GM12873 (cell line): ENCODE measurements at regions not wholly inside any gene's neighbourhood (a gene's known extent, or its start where the extent isn't known, plus 50 kb on each side); places are given as distances from the start of the nearest gene placed in this dataset.

Experiments
- TF ChIP-seq, protein P1 (sequence below): IDR thresholded peaks from 2 replicates; pipeline ENCODE4 v1.5.1; 2012; ENCODE audit warnings: low read depth, mild to moderate bottlenecking, moderate library complexity, low read length, control low read depth; ENCODE audit not compliant: insufficient read depth; ENCODE audit errors: missing control alignments

DNA sequence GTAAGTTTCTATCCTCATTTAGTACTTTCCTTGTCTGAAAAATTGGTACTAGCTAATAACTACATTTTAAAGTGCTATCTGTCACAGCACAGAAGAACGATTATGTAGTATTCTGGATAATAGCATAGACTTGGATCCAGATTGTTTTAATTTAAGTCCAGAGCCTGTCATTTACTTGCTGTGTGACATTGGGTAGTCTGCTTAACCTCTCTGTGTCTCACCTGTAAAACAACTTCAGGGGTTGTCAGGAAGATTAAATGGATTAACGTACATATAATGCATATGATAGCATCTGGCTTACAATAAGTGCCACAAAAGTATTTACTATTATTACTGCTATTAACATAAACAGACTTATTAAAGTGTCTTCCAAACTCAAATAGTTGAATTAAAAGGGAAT lies 1221.4 kb downstream of the GATA3 start:
- TF ChIP-seq, protein P1, sequence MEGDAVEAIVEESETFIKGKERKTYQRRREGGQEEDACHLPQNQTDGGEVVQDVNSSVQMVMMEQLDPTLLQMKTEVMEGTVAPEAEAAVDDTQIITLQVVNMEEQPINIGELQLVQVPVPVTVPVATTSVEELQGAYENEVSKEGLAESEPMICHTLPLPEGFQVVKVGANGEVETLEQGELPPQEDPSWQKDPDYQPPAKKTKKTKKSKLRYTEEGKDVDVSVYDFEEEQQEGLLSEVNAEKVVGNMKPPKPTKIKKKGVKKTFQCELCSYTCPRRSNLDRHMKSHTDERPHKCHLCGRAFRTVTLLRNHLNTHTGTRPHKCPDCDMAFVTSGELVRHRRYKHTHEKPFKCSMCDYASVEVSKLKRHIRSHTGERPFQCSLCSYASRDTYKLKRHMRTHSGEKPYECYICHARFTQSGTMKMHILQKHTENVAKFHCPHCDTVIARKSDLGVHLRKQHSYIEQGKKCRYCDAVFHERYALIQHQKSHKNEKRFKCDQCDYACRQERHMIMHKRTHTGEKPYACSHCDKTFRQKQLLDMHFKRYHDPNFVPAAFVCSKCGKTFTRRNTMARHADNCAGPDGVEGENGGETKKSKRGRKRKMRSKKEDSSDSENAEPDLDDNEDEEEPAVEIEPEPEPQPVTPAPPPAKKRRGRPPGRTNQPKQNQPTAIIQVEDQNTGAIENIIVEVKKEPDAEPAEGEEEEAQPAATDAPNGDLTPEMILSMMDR: no peak

DNA sequence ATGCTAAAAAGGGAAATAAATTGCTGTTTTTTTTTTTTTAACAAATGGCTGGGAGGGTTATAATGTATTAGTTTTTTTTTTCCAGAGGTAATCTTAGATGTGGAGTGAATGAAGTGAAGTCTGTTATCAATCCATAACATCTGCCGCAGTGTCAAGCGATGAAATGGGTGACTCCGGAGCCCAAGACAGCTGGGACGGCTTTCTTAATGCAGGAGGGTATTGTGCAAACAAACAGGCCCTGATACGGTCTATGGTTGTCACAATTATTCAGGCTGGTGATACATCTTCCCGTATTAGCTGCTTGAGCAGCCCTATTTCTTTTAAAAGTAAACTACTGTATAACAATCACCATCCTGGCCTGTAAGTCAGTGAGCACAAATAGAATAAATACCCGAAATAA lies 1231.2 kb downstream of the GATA3 start:
- TF ChIP-seq, protein P1: no peak

DNA sequence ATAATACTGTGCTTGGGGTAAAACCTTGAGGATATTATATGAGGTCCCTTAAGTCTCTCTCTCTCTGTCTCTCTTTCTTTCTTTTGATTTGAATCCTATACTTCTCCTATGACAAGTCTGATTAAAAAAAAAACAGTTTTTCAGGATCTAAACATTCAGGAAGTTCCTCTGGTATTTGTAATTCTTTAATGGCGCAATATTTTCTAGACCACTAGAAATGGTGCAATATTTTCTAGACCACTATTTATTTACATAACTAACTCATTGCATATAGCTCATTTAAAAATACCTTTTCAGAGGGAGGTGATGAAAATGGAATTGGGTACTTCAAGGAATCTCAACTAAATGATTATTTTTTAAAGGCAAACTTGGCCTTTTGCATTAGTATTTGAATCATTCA lies 1235.3 kb downstream of the GATA3 start:
- TF ChIP-seq, protein P1: no peak

DNA sequence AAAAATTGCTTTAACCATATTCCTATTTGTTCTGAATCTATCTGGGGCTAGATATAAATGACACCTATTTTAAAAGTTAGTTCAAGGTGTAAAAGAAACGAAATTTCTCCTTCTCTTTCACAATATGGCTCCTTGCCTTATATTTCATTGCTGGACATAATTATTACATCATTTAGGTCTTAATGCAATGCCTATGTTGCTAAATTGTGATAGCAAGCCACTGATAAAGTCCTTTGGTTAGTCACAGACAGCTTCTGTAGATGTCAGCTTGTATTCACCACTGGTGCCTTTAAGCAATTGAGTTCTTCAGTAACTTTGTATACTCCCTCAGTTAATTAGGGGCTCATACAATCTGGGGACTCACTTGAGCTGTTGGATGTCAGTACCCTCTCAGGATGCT lies 1236.6 kb downstream of the GATA3 start:
- TF ChIP-seq, protein P1: no peak

- TF ChIP-seq, protein P1: no peak
Observed at GRCh38 chr10:9294132-9294663, 1239.7 kb downstream of the GATA3 start.

DNA sequence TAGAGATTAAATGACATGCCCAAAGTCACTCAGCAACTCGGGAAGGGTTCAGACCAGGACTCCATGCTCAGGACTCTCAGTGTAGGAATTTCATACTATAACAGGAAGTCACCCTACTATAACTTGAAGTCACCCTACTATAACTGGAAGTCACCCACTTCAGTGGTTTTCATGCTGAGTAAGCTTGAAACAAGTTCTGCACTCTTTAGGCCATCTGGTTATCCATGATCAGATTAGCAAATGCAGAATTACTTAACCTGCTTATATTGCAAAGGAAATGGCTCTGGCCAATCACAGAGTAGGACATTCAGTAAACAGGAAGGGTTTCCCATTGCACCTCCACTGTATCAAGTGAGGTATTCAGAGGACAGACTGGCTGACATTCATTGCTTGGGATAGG lies 1240.4 kb downstream of the GATA3 start:
- TF ChIP-seq, protein P1: no peak

GRCh38 chr10:9296190-9296589 lies 1241.7 kb downstream of the GATA3 start:
- TF ChIP-seq, protein P1: no peak
